ENCODE measurements at regions not wholly inside any gene's neighbourhood (a gene's known extent, or its start where the extent isn't known, plus 50 kb on each side); places are given as distances from the start of the nearest gene placed in this dataset.

DNA sequence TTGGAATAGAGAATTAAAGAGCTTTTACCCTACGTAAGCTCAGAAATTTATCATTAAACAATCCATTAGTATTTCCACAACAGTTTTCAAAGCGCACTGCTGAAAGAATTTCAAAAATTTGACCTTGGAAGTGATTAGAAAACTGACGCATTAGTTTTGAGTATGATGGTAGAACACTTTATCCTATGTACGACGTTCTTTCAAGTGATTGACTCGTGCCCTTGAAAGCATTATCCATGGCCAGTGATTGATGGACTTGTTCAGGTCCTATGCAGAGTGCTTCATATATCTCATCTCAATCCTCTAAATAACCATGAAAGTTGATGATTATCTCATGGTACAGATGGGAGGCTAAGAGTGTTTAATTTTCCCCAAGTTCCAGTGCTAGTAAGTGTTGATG lies 697.2 kb downstream of the USP25 start:
- no peaks in the 10 kb centered on the region for H3K4me1 ChIP-seq (ENCODE audit: control extremely low read depth in 1 of 4, control insufficient read depth in 4 of 4, insufficient read depth in 4 of 4, low read length in 3 of 4)
- H3K36me3 ChIP-seq (ENCODE audit: control insufficient read depth in 4 of 4, insufficient read depth in 4 of 4, low read length in 3 of 4): no peaks in the 10 kb centered on the region
- CTCF ChIA-PET: interaction anchor here (0.6 to 1.0 kb wide), 2 partner anchors 32 to 287 kb away, joined by 3 read pairs; no protein-coding TSS in a partner anchor
- H3K27me3 ChIP-seq (replicated peaks in 2 of 5; ENCODE audit: control insufficient read depth in 4 of 5, insufficient read depth in 5 of 5, low read length in 4 of 5): no peaks in the 10 kb centered on the region
- no peak overlapping the region for H3K4me3 ChIP-seq (ENCODE audit: control insufficient read depth in 1 of 7, extremely low read depth in 1 of 7, insufficient read depth in 4 of 7, low read depth in 2 of 7, low read length in 6 of 7)
- H3K27ac ChIP-seq (ENCODE audit: insufficient read depth in 1 of 2, low read depth in 1 of 2, low read length in 2 of 2, poor library complexity in 1 of 2, severe bottlenecking in 2 of 2): no peak overlapping the region
- no peaks in the 10 kb centered on the region for H3K9me3 ChIP-seq (ENCODE audit: control extremely low read depth in 1 of 5, control insufficient read depth in 4 of 5, insufficient read depth in 2 of 5, low read depth in 1 of 5, low read length in 4 of 5)
- POLR2A ChIA-PET: interaction anchor here (0.7 kb wide), 1 partner anchor 318 kb away, joined by 3 read pairs; no protein-coding TSS in a partner anchor
- 100% methylated on average over 4 of the region's 6 CpGs for WGBS (ENCODE audit: insufficient coverage)
- DNase-seq: no peak

DNA sequence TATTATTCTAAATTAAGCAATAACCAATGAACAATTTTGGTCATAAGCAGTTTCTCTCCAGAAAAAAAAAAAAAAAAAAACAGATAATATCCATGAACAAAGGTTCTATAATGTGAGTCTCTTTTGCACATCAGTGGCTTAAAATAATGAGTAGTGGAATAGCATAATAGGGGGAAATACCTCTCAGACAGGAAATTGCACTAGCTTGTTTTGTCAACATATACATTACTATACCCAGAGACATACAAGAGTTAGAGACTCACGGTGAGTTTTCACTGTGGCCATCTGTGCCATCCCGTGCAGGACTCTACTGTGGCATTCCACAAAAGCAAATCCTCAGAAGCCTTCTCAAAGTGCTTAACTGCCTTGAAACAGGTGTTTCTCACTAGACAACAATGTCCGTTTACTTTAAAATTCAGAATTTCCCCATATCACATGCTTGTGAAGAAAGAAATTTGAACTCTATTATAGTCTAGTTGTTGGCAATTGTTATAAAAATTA lies 697.9 kb downstream of the USP25 start:
- POLR2A ChIA-PET: interaction anchor here (0.7 kb wide), 1 partner anchor 317 kb away, joined by 3 read pairs; no protein-coding TSS in a partner anchor
- no peaks in the 10 kb centered on the region for H3K4me1 ChIP-seq (ENCODE audit: control extremely low read depth in 1 of 4, control insufficient read depth in 4 of 4, insufficient read depth in 4 of 4, low read length in 3 of 4)
- CTCF ChIA-PET: no interaction called here
- H3K36me3 ChIP-seq (ENCODE audit: control insufficient read depth in 4 of 4, insufficient read depth in 4 of 4, low read length in 3 of 4): no peaks in the 10 kb centered on the region
- H3K27me3 ChIP-seq (replicated peaks in 2 of 5; ENCODE audit: control insufficient read depth in 4 of 5, insufficient read depth in 5 of 5, low read length in 4 of 5): no peaks in the 10 kb centered on the region
- no peaks in the 10 kb centered on the region for H3K9me3 ChIP-seq (ENCODE audit: control extremely low read depth in 1 of 5, control insufficient read depth in 4 of 5, insufficient read depth in 2 of 5, low read depth in 1 of 5, low read length in 4 of 5)
- H3K4me3 ChIP-seq (ENCODE audit: control insufficient read depth in 1 of 7, extremely low read depth in 1 of 7, insufficient read depth in 4 of 7, low read depth in 2 of 7, low read length in 6 of 7): no peak overlapping the region
- H3K27ac ChIP-seq (ENCODE audit: insufficient read depth in 1 of 2, low read depth in 1 of 2, low read length in 2 of 2, poor library complexity in 1 of 2, severe bottlenecking in 2 of 2): no peak overlapping the region
- no peak for DNase-seq
- 94% methylated on average over 2 of the region's 3 CpGs for WGBS (ENCODE audit: insufficient coverage)

DNA sequence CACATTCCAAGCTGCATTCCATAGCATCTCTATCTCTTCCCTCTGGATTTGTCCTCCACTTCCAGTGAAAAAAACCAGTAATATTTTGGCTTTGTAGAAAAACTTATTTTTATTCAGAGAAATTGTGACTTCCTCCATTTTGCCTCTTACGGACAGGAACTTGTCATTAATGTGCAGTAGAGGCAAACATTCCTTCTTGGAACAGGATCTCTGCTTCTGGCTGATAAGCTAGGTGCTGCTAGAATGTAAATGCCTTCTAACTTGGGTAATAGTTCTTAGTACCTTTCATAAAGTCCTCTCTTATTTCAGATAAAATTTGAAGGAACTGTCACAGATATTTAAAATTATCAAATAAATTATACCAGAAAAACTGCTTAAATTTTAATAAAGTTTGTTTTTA lies 707.8 kb downstream of the USP25 start:
- ChIA-PET CTCF (no interaction called here), POLR2A (no interaction called here)
- Histone ChIP-seq H3K36me3 (ENCODE audit: control insufficient read depth in 4 of 4, insufficient read depth in 4 of 4, low read length in 3 of 4) (no peaks in the 10 kb centered on the region), H3K9me3 (ENCODE audit: control extremely low read depth in 1 of 5, control insufficient read depth in 4 of 5, insufficient read depth in 2 of 5, low read depth in 1 of 5, low read length in 4 of 5) (no peaks in the 10 kb centered on the region), H3K4me3 (ENCODE audit: control insufficient read depth in 1 of 7, extremely low read depth in 1 of 7, insufficient read depth in 4 of 7, low read depth in 2 of 7, low read length in 6 of 7) (no peak overlapping the region), H3K4me1 (ENCODE audit: control extremely low read depth in 1 of 4, control insufficient read depth in 4 of 4, insufficient read depth in 4 of 4, low read length in 3 of 4) (peaks cover 0 to 2% (median 0%) of the 10 kb centered on the region in 4 experiments), H3K27ac (ENCODE audit: insufficient read depth in 1 of 2, low read depth in 1 of 2, low read length in 2 of 2, poor library complexity in 1 of 2, severe bottlenecking in 2 of 2) (no peak overlapping the region), H3K27me3 (replicated peaks in 2 of 5; ENCODE audit: control insufficient read depth in 4 of 5, insufficient read depth in 5 of 5, low read length in 4 of 5) (no peaks in the 10 kb centered on the region)
- peak in 2 of 3 donors; percentile 5 to 18 for DNase-seq
- WGBS (ENCODE audit: insufficient coverage): 83% methylated on average over 1 of the region's 1 CpG

DNA sequence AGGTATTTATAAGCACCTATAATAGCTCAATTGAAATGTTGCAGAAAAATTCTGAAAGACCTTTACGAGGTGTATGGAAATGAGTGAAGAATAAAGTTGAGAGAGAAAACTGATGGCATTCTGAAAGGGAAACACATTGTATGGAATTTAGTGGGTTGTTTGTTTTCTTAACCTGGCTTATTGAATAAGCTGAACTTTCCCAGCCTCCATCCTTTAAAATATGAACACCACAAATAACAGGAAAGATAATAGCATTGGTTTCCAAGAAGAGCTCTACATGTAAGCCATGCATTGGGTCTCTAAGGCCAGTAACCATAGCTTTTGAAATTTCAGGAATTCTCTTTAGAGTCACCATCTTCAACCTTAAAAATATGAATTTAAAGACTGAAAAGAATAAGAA lies 709.0 kb downstream of the USP25 start:
- peaks cover 0 to 2% (median 0%) of the 10 kb centered on the region in 4 experiments for H3K4me1 ChIP-seq (ENCODE audit: control extremely low read depth in 1 of 4, control insufficient read depth in 4 of 4, insufficient read depth in 4 of 4, low read length in 3 of 4)
- no peaks in the 10 kb centered on the region for H3K27me3 ChIP-seq (replicated peaks in 2 of 5; ENCODE audit: control insufficient read depth in 4 of 5, insufficient read depth in 5 of 5, low read length in 4 of 5)
- no peaks in the 10 kb centered on the region for H3K9me3 ChIP-seq (ENCODE audit: control extremely low read depth in 1 of 5, control insufficient read depth in 4 of 5, insufficient read depth in 2 of 5, low read depth in 1 of 5, low read length in 4 of 5)
- 100% methylated on average over 1 of the region's 1 CpG for WGBS (ENCODE audit: insufficient coverage)
- H3K36me3 ChIP-seq (ENCODE audit: control insufficient read depth in 4 of 4, insufficient read depth in 4 of 4, low read length in 3 of 4): no peaks in the 10 kb centered on the region
- ChIA-PET CTCF (no interaction called here), POLR2A (no interaction called here)
- H3K4me3 ChIP-seq (ENCODE audit: control insufficient read depth in 1 of 7, extremely low read depth in 1 of 7, insufficient read depth in 4 of 7, low read depth in 2 of 7, low read length in 6 of 7): no peak overlapping the region
- no peak overlapping the region for H3K27ac ChIP-seq (ENCODE audit: insufficient read depth in 1 of 2, low read depth in 1 of 2, low read length in 2 of 2, poor library complexity in 1 of 2, severe bottlenecking in 2 of 2)
- DNase-seq: no peak

DNA sequence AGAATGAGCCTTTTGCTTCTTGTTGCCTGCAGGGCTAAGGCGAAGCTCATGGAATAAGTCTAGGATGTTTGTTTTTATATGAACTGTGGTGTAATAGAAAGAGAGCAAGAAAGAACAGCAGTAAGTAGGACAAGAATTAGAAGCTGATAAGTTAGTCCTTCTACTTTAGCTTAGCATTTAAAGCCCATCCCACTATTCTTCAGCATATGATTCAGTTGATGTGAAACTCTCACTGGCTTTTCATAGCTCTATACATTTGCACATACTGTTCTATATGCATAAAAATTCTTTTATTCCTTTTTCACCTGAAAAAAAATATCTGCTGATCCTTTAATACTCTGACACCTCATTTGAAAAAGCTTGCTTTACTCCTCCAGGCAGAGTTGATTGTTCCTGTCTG lies 712.0 kb downstream of the USP25 start:
- ChIA-PET POLR2A (no interaction called here), CTCF (no interaction called here)
- no peaks in the 10 kb centered on the region for H3K36me3 ChIP-seq (ENCODE audit: control insufficient read depth in 4 of 4, insufficient read depth in 4 of 4, low read length in 3 of 4)
- peaks cover 0 to under 1% (median 0%) of the 10 kb centered on the region in 5 experiments for H3K9me3 ChIP-seq (ENCODE audit: control extremely low read depth in 1 of 5, control insufficient read depth in 4 of 5, insufficient read depth in 2 of 5, low read depth in 1 of 5, low read length in 4 of 5)
- DNase-seq: no peak
- no peaks in the 10 kb centered on the region for H3K27me3 ChIP-seq (replicated peaks in 2 of 5; ENCODE audit: control insufficient read depth in 4 of 5, insufficient read depth in 5 of 5, low read length in 4 of 5)
- WGBS (ENCODE audit: insufficient coverage): no CpG with 5 or more reads among the region's 1 CpG
- no peak overlapping the region for H3K27ac ChIP-seq (ENCODE audit: insufficient read depth in 1 of 2, low read depth in 1 of 2, low read length in 2 of 2, poor library complexity in 1 of 2, severe bottlenecking in 2 of 2)
- H3K4me3 ChIP-seq (ENCODE audit: control insufficient read depth in 1 of 7, extremely low read depth in 1 of 7, insufficient read depth in 4 of 7, low read depth in 2 of 7, low read length in 6 of 7): no peak overlapping the region
- H3K4me1 ChIP-seq (ENCODE audit: control extremely low read depth in 1 of 4, control insufficient read depth in 4 of 4, insufficient read depth in 4 of 4, low read length in 3 of 4): peaks cover 0 to 2% (median 0%) of the 10 kb centered on the region in 4 experiments

DNA sequence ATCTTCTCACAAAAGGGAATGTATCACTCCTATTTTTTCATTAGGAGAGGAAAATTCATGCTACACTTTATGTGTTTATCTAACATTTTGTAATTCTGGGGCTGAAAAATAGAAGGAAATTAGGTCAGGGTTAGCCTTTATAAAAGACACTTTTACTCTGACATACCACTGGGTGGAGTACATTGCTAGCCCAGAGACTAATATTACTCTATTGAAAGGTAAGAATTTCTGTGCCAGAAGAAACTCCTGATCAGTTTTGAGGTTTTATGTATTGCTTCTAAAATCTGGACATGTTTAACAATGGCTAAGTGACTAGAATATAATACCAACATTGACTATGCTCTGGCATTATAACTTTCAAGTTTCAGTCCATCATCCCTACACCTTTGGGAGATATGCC lies 724.6 kb downstream of the USP25 start:
- Histone ChIP-seq H3K36me3 (ENCODE audit: control insufficient read depth in 4 of 4, insufficient read depth in 4 of 4, low read length in 3 of 4) (no peaks in the 10 kb centered on the region), H3K27ac (ENCODE audit: insufficient read depth in 1 of 2, low read depth in 1 of 2, low read length in 2 of 2, poor library complexity in 1 of 2, severe bottlenecking in 2 of 2) (no peak overlapping the region), H3K9me3 (ENCODE audit: control extremely low read depth in 1 of 5, control insufficient read depth in 4 of 5, insufficient read depth in 2 of 5, low read depth in 1 of 5, low read length in 4 of 5) (no peaks in the 10 kb centered on the region), H3K27me3 (replicated peaks in 2 of 5; ENCODE audit: control insufficient read depth in 4 of 5, insufficient read depth in 5 of 5, low read length in 4 of 5) (no peaks in the 10 kb centered on the region), H3K4me3 (ENCODE audit: control insufficient read depth in 1 of 7, extremely low read depth in 1 of 7, insufficient read depth in 4 of 7, low read depth in 2 of 7, low read length in 6 of 7) (no peak overlapping the region), H3K4me1 (ENCODE audit: control extremely low read depth in 1 of 4, control insufficient read depth in 4 of 4, insufficient read depth in 4 of 4, low read length in 3 of 4) (peaks cover 0 to 3% (median 0%) of the 10 kb centered on the region in 4 experiments)
- CTCF ChIA-PET: no interaction called here
- DNase-seq: no peak
- POLR2A ChIA-PET: interaction anchor here (0.5 kb wide), 1 partner anchor 18 kb away, joined by 3 read pairs; no protein-coding TSS in a partner anchor

DNA sequence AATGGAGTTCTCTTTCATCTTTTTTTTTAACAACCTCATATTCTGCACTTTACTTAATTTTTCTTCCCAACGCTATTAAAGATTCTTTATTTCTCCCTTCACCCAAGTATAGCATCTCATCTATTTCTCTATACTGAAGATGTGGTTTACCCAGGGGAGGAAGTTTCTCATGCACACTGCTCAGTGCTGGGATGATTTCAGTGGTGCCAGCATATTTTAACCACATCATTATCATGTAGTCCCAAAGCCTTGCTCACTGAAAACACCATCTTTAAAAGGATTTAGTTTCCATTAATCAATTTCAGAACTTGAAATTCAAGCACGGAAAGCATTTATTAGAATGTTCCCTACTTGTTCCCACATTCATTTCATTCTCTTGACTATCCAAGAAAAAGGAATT lies 725.7 kb downstream of the USP25 start:
- H3K27ac ChIP-seq (ENCODE audit: insufficient read depth in 1 of 2, low read depth in 1 of 2, low read length in 2 of 2, poor library complexity in 1 of 2, severe bottlenecking in 2 of 2): no peak overlapping the region
- H3K4me3 ChIP-seq (ENCODE audit: control insufficient read depth in 1 of 7, extremely low read depth in 1 of 7, insufficient read depth in 4 of 7, low read depth in 2 of 7, low read length in 6 of 7): no peak overlapping the region
- no peak for DNase-seq
- H3K4me1 ChIP-seq (ENCODE audit: control extremely low read depth in 1 of 4, control insufficient read depth in 4 of 4, insufficient read depth in 4 of 4, low read length in 3 of 4): peaks cover 0 to 3% (median 0%) of the 10 kb centered on the region in 4 experiments
- H3K9me3 ChIP-seq (ENCODE audit: control extremely low read depth in 1 of 5, control insufficient read depth in 4 of 5, insufficient read depth in 2 of 5, low read depth in 1 of 5, low read length in 4 of 5): no peaks in the 10 kb centered on the region
- H3K36me3 ChIP-seq (ENCODE audit: control insufficient read depth in 4 of 4, insufficient read depth in 4 of 4, low read length in 3 of 4): no peaks in the 10 kb centered on the region
- ChIA-PET CTCF (no interaction called here), POLR2A (no interaction called here)
- H3K27me3 ChIP-seq (replicated peaks in 2 of 5; ENCODE audit: control insufficient read depth in 4 of 5, insufficient read depth in 5 of 5, low read length in 4 of 5): no peaks in the 10 kb centered on the region
- 92% methylated on average over 1 of the region's 2 CpGs for WGBS (ENCODE audit: insufficient coverage)
